PC-3 (cell line): ENCODE measurements at regions not wholly inside any gene's neighbourhood (a gene's known extent, or its start where the extent isn't known, plus 50 kb on each side); places are given as distances from the start of the nearest gene placed in this dataset.

Experiments used
- CTCF ChIP-seq: fragments of 300-600 bp; sonication (generic); conservative IDR thresholded peaks from 2 replicates; pipeline ENCODE4 v1.5.1; 2017; ENCODE audit warnings: antibody characterized with exemption, low read depth, mild to moderate bottlenecking, low read length
- EZH2 ChIP-seq: fragments of 300-600 bp; sonication (generic); IDR thresholded peaks from one replicate; pipeline ENCODE4 v1.6.1; 2017; ENCODE audit warnings: antibody characterized with exemption, mild to moderate bottlenecking, low read length; ENCODE audit not compliant: unreplicated experiment
- EZH2phosphoT487 ChIP-seq: fragments of 300-600 bp; sonication (generic); IDR thresholded peaks from 2 replicates; pipeline ENCODE4 v1.6.1; 2018; ENCODE audit warnings: mild to moderate bottlenecking, antibody characterized with exemption, low read length, borderline replicate concordance

- no peak for TF ChIP-seq CTCF
- no peak for TF ChIP-seq EZH2
- TF ChIP-seq EZH2phosphoT487: no peak
Measured at GRCh38 chr13:61751039-61751438, 335.4 kb upstream of the PCDH20 start.
